ENCODE measurements at regions not wholly inside any gene's neighbourhood (a gene's known extent, or its start where the extent isn't known, plus 50 kb on each side); places are given as distances from the start of the nearest gene placed in this dataset.

GRCh38 chr6:146962329-146962728 is 241.9 kb upstream of the STXBP5 start:
- TF ChIP-seq CTCF (IDR thresholded peaks at IDR 0.05; ENCODE audit: low read depth, low read length, missing input control) (no peak), SP1 (IDR thresholded peaks at IDR 0.05) (no peak)
